HG03354 (cell line): ENCODE measurements at regions not wholly inside any gene's neighbourhood (a gene's known extent, or its start where the extent isn't known, plus 50 kb on each side); places are given as distances from the start of the nearest gene placed in this dataset.
"Not testable (repeated sequence)": the region's sequence is repeated elsewhere in the genome, so short reads cannot be mapped to it uniquely, and the experiment has no call there.

Experiments used
- ATAC-seq: cut with Tn5 transposase; IDR thresholded peaks from one replicate; pipeline ENCODE4 v1.9.1; 2021; ENCODE audit warnings: mild to moderate bottlenecking; ENCODE audit not compliant: unreplicated experiment, poor library complexity, severe bottlenecking

- no peak for ATAC-seq
Measured at GRCh38 chr3:159711560-159712333, 276.9 kb upstream of the IL12A start.

GRCh38 chr3:159721324-159721723 lies 267.3 kb upstream of the IL12A start:
- ATAC-seq, result no peak

GRCh38 chr3:159723295-159723694 lies 265.3 kb upstream of the IL12A start:
- ATAC-seq, result no peak

- no peak for ATAC-seq
Measured at GRCh38 chr3:159724627-159725026, 264.0 kb upstream of the IL12A start.

GRCh38 chr3:159726231-159726964 lies 262.2 kb upstream of the IL12A start:
- ATAC-seq, result no peak

- no peak for ATAC-seq
Measured at GRCh38 chr3:159727506-159727905, 261.1 kb upstream of the IL12A start.

GRCh38 chr3:159731254-159731653 lies 257.4 kb upstream of the IL12A start:
- ATAC-seq, result no peak

- no peak for ATAC-seq
Measured at GRCh38 chr3:159732172-159733111, 256.2 kb upstream of the IL12A start.

- ATAC-seq, result no peak
Measured at GRCh38 chr3:159733194-159733860, 255.3 kb upstream of the IL12A start.

- no peak for ATAC-seq
Measured at GRCh38 chr3:159734681-159735080, 254.0 kb upstream of the IL12A start.

- no peak for ATAC-seq
Measured at GRCh38 chr3:159739166-159739565, 249.5 kb upstream of the IL12A start.

GRCh38 chr3:159739969-159740368 lies 248.7 kb upstream of the IL12A start:
- ATAC-seq, result no peak

- no peak for ATAC-seq
Measured at GRCh38 chr3:159741281-159741680, 247.4 kb upstream of the IL12A start.

GRCh38 chr3:159748425-159748824 lies 240.2 kb upstream of the IL12A start:
- ATAC-seq, result no peak

GRCh38 chr3:159749406-159749805 lies 239.2 kb upstream of the IL12A start:
- ATAC-seq, result no peak

- no peak for ATAC-seq
Measured at GRCh38 chr3:159751146-159751545, 237.5 kb upstream of the IL12A start.

GRCh38 chr3:159751752-159752151 lies 236.9 kb upstream of the IL12A start:
- ATAC-seq, result no peak

- not testable (repeated sequence) for ATAC-seq
Measured at GRCh38 chr3:159756279-159757207, 232.1 kb upstream of the IL12A start.
